CD14-positive monocyte (primary cell): ENCODE measurements at regions not wholly inside any gene's neighbourhood (a gene's known extent, or its start where the extent isn't known, plus 50 kb on each side); places are given as distances from the start of the nearest gene placed in this dataset.

Source experiments
- DNase-seq, 3 donors: peaks; one replicate each; pipeline ENCODE4 v3.0.0-alpha.2; 2011 to 2022
- H2AFZ ChIP-seq: 2 replicates; pipeline ENCODE4 v1.6.0; 2012; ENCODE audit warnings: mild to moderate bottlenecking, low read depth, low read length, inconsistent platforms; ENCODE audit not compliant: insufficient read depth, poor library complexity, severe bottlenecking
- H3K27ac ChIP-seq, 2 donors: 1 replicate in 1 of 2; 2 replicates in 1 of 2; pipeline ENCODE4 v1.5.1; 2012 to 2013; ENCODE audit warnings: low read length in 2 of 2, control low read depth in 1 of 2, inconsistent platforms in 1 of 2, low read depth in 1 of 2, mild to moderate bottlenecking in 1 of 2
- H3K27me3 ChIP-seq, 2 donors: one replicate each; pipeline versions ENCODE4 v1.6.0 to v1.6.1; 2011 to 2013; ENCODE audit warnings: low read length in 2 of 2; ENCODE audit not compliant: control insufficient read depth in 2 of 2, insufficient read depth in 2 of 2
- H3K36me3 ChIP-seq, 2 donors: replicated peaks in 1 of 2; 1 replicate in 1 of 2; 2 replicates in 1 of 2; pipeline versions ENCODE4 v1.5.1 to v1.6.1; 2012 to 2013; ENCODE audit warnings: low read length in 2 of 2, control low read depth in 1 of 2, inconsistent platforms in 1 of 2, mild to moderate bottlenecking in 1 of 2; ENCODE audit not compliant: insufficient read depth in 2 of 2, control insufficient read depth in 1 of 2
- H3K4me1 ChIP-seq, 2 donors: 1 replicate in 1 of 2; 2 replicates in 1 of 2; pipeline versions ENCODE4 v1.5.1 to v1.6.1; 2012 to 2013; ENCODE audit warnings: low read length in 2 of 2, control low read depth in 1 of 2, inconsistent platforms in 1 of 2, mild to moderate bottlenecking in 1 of 2, moderate library complexity in 1 of 2; ENCODE audit not compliant: insufficient read depth in 2 of 2, control insufficient read depth in 1 of 2
- H3K4me2 ChIP-seq: replicated peaks from 2 replicates; pipeline ENCODE3; 2012; ENCODE audit warnings: low read length, moderate library complexity, mild to moderate bottlenecking; ENCODE audit not compliant: poor library complexity, severe bottlenecking; ENCODE audit errors: extremely low read depth
- H3K4me3 ChIP-seq, 3 experiments: fragments of 200-600 bp in 1 of 3; sonication (generic) in 1 of 3; replicated peaks in 1 of 3; 1 replicate in 2 of 3; 2 replicates in 1 of 3; pipeline ENCODE4 v1.5.1; 2011 to 2013; ENCODE audit warnings: low read length in 3 of 3, mild to moderate bottlenecking in 3 of 3, control low read depth in 2 of 3, low read depth in 2 of 3, inconsistent platforms in 1 of 3, moderate library complexity in 1 of 3
- H3K79me2 ChIP-seq: 2 replicates; pipeline ENCODE4 v1.6.0; 2012; ENCODE audit warnings: mild to moderate bottlenecking, control low read depth, inconsistent platforms, low read length, moderate library complexity; ENCODE audit not compliant: insufficient read depth
- H3K9ac ChIP-seq: 2 replicates; pipeline ENCODE4 v1.6.0; 2017; ENCODE audit warnings: low read length, mild to moderate bottlenecking; ENCODE audit not compliant: insufficient read depth, poor library complexity, severe bottlenecking
- H3K9me3 ChIP-seq, 2 donors: replicated peaks in 1 of 2; 1 replicate in 1 of 2; 2 replicates in 1 of 2; pipeline versions ENCODE4 v1.5.1 to v1.6.1; 2012 to 2013; ENCODE audit warnings: low read length in 2 of 2, control low read depth in 1 of 2; ENCODE audit not compliant: control insufficient read depth in 1 of 2, insufficient read depth in 1 of 2
- H4K20me1 ChIP-seq: 2 replicates; pipeline ENCODE4 v1.6.0; 2012; ENCODE audit warnings: mild to moderate bottlenecking, low read length, control low read depth, moderate library complexity; ENCODE audit not compliant: insufficient read depth
- H3K27ac Mint-ChIP-seq, 7 donors: one replicate each; pipeline ENCODE4 v1.8.0; 2020; ENCODE audit warnings: mild to moderate bottlenecking in 7 of 7, mixed read lengths in 7 of 7, moderate library complexity in 6 of 7, inconsistent platforms in 2 of 7
- H3K27me3 Mint-ChIP-seq, 3 donors: one replicate each; pipeline ENCODE4 v1.8.0; 2021 to 2022; ENCODE audit warnings: low read depth in 3 of 3, mild to moderate bottlenecking in 3 of 3, mixed read lengths in 3 of 3, moderate library complexity in 3 of 3, inconsistent platforms in 1 of 3
- H3K36me3 Mint-ChIP-seq, 2 donors: one replicate each; pipeline ENCODE4 v1.8.0; 2020; ENCODE audit warnings: mixed read lengths in 2 of 2, inconsistent platforms in 1 of 2, mild to moderate bottlenecking in 1 of 2
- H3K4me1 Mint-ChIP-seq: one replicate; pipeline ENCODE4 v1.8.0; 2020; ENCODE audit warnings: mild to moderate bottlenecking, mixed read lengths
- H3K4me3 Mint-ChIP-seq, 2 donors: one replicate each; pipeline ENCODE4 v1.8.0; 2020; ENCODE audit warnings: mild to moderate bottlenecking in 2 of 2, mixed read lengths in 2 of 2, moderate library complexity in 1 of 2
- H3K9me3 Mint-ChIP-seq, 7 donors: one replicate each; pipeline ENCODE4 v1.8.0; 2020 to 2022; ENCODE audit warnings: mixed read lengths in 7 of 7, mild to moderate bottlenecking in 6 of 7, moderate library complexity in 6 of 7, inconsistent platforms in 2 of 7
- CTCF ChIP-seq: fragments of 200-600 bp; IDR thresholded peaks from one replicate; pipeline ENCODE4 v1.8.0; 2022; ENCODE audit warnings: antibody characterized with exemption, mild to moderate bottlenecking
- WGBS: methylation state at CpG from one replicate; pipeline ENCODE4 v1.1.5; 2013; ENCODE audit warnings: missing lambda C conversion rate; ENCODE audit not compliant: insufficient coverage; 5-methylcytosine and 5-hydroxymethylcytosine counted together
- intact Hi-C, 2 donors: fragments of 100-400 bp; cut with micrococcal nuclease; formaldehyde crosslinking; loops; one replicate each; pipeline versions ENCODE4 v1.15.0 to v1.15.1; 2023

DNA sequence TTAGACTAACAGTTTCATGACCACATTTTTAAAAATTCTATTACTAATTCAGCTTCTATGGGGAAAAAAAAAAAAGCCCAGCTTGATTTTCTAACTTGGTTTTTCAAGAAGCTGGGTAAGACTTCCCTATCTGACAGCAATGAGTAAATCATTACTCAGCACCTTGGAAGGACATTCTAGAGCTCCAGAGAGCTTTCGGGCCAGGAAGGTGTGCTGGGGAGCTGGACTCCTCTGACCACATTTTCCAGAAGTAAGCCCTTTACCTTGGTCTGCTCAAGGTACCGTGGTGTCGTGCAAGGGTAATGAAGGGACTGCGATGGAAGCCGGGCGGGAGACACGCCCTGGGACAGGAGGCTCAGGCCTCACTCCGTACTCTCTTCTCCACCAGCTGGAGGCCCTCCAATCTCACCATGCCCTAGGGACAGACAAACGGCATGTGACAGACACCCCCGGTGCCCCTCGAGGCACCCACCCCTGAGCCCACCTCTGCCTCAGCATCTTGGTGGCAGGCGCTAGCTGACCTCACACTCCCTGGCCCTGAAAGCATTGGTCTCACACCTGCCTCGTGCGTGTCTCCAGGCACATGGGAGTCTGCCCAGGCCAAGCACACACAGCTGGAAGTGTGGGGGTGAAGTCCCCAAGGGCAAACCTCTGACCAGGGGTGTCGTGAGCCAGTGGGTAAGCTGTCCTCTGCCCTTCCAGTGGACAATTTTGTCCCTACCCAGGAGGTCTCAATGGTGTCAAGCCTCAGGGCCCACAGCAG, 152.1 kb downstream of the OAT start:
- peak; percentile 51 to 81 (median 67) for DNase-seq
- 79% methylated on average over 5 of the region's 15 CpGs for WGBS
- H2AFZ ChIP-seq: no peak overlapping the region
- no peaks in the 10 kb centered on the region for H3K79me2 ChIP-seq
- peaks cover 7 to 13% (median 7%) of the 10 kb centered on the region in 3 donors for H3K27me3 Mint-ChIP-seq
- H3K9me3 Mint-ChIP-seq: peaks cover 2 to 9% (median 4%) of the 10 kb centered on the region in 7 donors
- TF ChIP-seq CTCF: no peak
- H3K9me3 ChIP-seq: peaks cover under 1 to 4% of the 10 kb centered on the region in 2 donors
- intact Hi-C loops: loop anchor here in 1 of 2 donors (10.0 kb wide), 1 partner anchor 172 kb away; the partner anchor contains the start of gene CHST15
- H3K4me2 ChIP-seq: no peak overlapping the region
- H3K27ac ChIP-seq: peak overlapping the region in 1 of 2 donors; percentile 52
- H3K27me3 ChIP-seq: no peaks in the 10 kb centered on the region
- H3K4me3 ChIP-seq: no peak overlapping the region
- peaks cover 46% of the 10 kb centered on the region for H3K4me1 Mint-ChIP-seq
- H4K20me1 ChIP-seq: no peaks in the 10 kb centered on the region
- peaks cover 20 to 38% of the 10 kb centered on the region in 2 donors for H3K4me1 ChIP-seq
- no peak overlapping the region for H3K9ac ChIP-seq
- peaks cover 7 to 8% of the 10 kb centered on the region in 2 donors for H3K36me3 Mint-ChIP-seq
- H3K27ac Mint-ChIP-seq: peak overlapping the region; percentile 58 to 91 (median 76)
- no peaks in the 10 kb centered on the region for H3K36me3 ChIP-seq
- H3K4me3 Mint-ChIP-seq: peak overlapping the region in 1 of 2 donors; percentile 48

DNA sequence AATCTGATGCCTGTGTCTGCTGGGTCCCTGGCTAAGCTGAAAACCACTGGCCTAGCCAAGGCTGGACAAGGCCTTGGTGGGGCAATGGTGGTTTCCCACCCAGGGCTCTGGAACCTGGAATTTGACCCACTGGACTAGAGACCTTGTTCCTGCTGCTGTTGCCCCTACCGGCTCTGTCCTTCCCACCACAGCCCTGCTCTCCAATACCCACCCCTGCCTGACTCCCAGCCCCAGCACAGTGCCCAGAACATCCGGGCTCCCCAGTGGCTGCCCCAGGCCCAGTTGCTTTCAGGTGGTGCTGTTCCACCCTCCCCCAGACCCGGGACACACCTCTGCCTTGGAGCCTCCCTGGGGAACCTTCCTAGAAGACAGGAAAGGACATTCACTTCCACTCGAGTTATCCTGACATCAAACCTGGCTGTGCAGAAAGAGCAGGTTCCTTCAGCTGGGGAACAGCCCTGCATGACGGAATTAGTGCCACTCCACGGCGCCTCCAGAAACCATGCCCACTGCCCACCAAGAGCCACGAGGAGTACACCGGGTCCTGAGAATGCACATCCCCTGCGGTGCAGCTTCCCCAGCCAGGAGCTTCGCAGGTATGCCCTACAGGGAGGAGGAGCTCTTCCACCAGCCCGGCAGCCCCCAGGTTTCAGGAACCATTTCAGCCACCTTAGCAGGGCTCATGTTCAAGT, 152.8 kb downstream of the OAT start:
- Histone ChIP-seq H3K79me2 (no peaks in the 10 kb centered on the region), H3K27me3 (no peaks in the 10 kb centered on the region), H3K36me3 (no peaks in the 10 kb centered on the region), H2AFZ (no peak overlapping the region), H4K20me1 (no peaks in the 10 kb centered on the region), H3K27ac (peak overlapping the region in 1 of 2 donors; percentile 52), H3K9ac (no peak overlapping the region), H3K4me3 (no peak overlapping the region), H3K4me2 (no peak overlapping the region), H3K4me1 (peaks cover 20 to 38% of the 10 kb centered on the region in 2 donors), H3K9me3 (no peaks in the 10 kb centered on the region)
- Mint-ChIP-seq H3K27me3 (peaks cover 7 to 13% (median 11%) of the 10 kb centered on the region in 3 donors), H3K9me3 (peaks cover 0 to 3% (median 0%) of the 10 kb centered on the region in 7 donors), H3K4me1 (peaks cover 43% of the 10 kb centered on the region), H3K4me3 (no peak overlapping the region), H3K27ac (peak overlapping the region; percentile 14 to 91 (median 61)), H3K36me3 (peaks cover 4 to 7% of the 10 kb centered on the region in 2 donors)
- no peak for DNase-seq
- intact Hi-C loops: loop anchor here in 1 of 2 donors (10.0 kb wide), 1 partner anchor 171 kb away; the partner anchor contains the start of gene CHST15
- 85% methylated on average over 11 of the region's 12 CpGs for WGBS
- TF ChIP-seq CTCF: no peak
